ENCODE measurements at regions not wholly inside any gene's neighbourhood (a gene's known extent, or its start where the extent isn't known, plus 50 kb on each side); places are given as distances from the start of the nearest gene placed in this dataset.

DNA sequence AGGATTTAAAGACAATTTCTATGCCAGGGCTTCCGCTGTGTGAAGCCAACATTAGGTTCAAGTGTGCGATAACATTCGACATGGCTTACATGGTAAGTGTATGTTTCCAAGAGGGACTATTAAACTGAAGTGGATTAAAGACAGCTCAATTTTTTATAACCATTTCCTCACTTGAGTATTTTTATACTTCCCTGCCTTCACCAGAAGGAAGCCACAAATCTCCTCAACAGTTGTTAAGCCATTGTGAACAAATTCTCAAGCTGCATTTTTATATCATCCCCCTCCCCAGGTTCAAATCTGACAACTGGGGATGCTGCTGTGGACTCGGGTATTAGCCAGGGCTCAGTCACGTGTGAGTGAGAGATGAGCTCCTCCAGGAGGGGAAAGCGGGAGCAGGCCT, 116.3 kb downstream of the RHOU start:
- 0 out of 2 replicates have a peak, but pooled peaks cover 3% of the 10 kb centered on the region for H3K9me3 ChIP-seq (ENCODE audit: insufficient read depth, low read length)
- no peaks in the 10 kb centered on the region for H3K36me3 ChIP-seq (replicated peaks; ENCODE audit: low read depth, low read length)
- no peak overlapping the region for H3K9ac ChIP-seq (ENCODE audit: low read length)
- peaks cover 16% of the 10 kb centered on the region; the same call in 1 of the 2 replicates for H3K27me3 ChIP-seq (ENCODE audit: low read depth, low read length)
- no peak for TF ChIP-seq EZH2phosphoT487 (IDR thresholded peaks at IDR 0.05; ENCODE audit: low read depth)
- TF ChIP-seq, protein P1, sequence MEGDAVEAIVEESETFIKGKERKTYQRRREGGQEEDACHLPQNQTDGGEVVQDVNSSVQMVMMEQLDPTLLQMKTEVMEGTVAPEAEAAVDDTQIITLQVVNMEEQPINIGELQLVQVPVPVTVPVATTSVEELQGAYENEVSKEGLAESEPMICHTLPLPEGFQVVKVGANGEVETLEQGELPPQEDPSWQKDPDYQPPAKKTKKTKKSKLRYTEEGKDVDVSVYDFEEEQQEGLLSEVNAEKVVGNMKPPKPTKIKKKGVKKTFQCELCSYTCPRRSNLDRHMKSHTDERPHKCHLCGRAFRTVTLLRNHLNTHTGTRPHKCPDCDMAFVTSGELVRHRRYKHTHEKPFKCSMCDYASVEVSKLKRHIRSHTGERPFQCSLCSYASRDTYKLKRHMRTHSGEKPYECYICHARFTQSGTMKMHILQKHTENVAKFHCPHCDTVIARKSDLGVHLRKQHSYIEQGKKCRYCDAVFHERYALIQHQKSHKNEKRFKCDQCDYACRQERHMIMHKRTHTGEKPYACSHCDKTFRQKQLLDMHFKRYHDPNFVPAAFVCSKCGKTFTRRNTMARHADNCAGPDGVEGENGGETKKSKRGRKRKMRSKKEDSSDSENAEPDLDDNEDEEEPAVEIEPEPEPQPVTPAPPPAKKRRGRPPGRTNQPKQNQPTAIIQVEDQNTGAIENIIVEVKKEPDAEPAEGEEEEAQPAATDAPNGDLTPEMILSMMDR (IDR thresholded peaks at IDR 0.05; ENCODE audit: low read depth, low read length): no peak
- H3K27ac ChIP-seq (ENCODE audit: low read length): no peak overlapping the region
- no peaks in the 10 kb centered on the region for H4K20me1 ChIP-seq (ENCODE audit: insufficient read depth, low read length)
- H3K4me3 ChIP-seq (ENCODE audit: low read length): no peak overlapping the region
- no peaks in the 10 kb centered on the region for H3K79me2 ChIP-seq (ENCODE audit: low read length)
- 0 out of 2 replicates have a peak overlapping the region, but pooled peaks have one; percentile 59 for H3K4me2 ChIP-seq (ENCODE audit: low read length)
- H2AFZ ChIP-seq (ENCODE audit: low read depth, low read length): no peak overlapping the region
- peaks cover 56% of the 10 kb centered on the region for H3K4me1 ChIP-seq (ENCODE audit: low read length)

GRCh38 chr1:228852024-228852423, 116.7 kb downstream of the RHOU start:
- no peak overlapping the region for H3K4me2 ChIP-seq (ENCODE audit: low read length)
- no peaks in the 10 kb centered on the region for H3K79me2 ChIP-seq (ENCODE audit: low read length)
- no peak overlapping the region for H3K27ac ChIP-seq (ENCODE audit: low read length)
- no peak overlapping the region for H3K4me3 ChIP-seq (ENCODE audit: low read length)
- no peak overlapping the region for H2AFZ ChIP-seq (ENCODE audit: low read depth, low read length)
- peaks cover 56% of the 10 kb centered on the region for H3K4me1 ChIP-seq (ENCODE audit: low read length)
- TF ChIP-seq EZH2phosphoT487 (IDR thresholded peaks at IDR 0.05; ENCODE audit: low read depth): no peak
- TF ChIP-seq, protein P1 (IDR thresholded peaks at IDR 0.05; ENCODE audit: low read depth, low read length): no peak
- H3K27me3 ChIP-seq (ENCODE audit: low read depth, low read length): peaks cover 20% of the 10 kb centered on the region
- H4K20me1 ChIP-seq (ENCODE audit: insufficient read depth, low read length): no peaks in the 10 kb centered on the region
- no peaks in the 10 kb centered on the region for H3K36me3 ChIP-seq (replicated peaks; ENCODE audit: low read depth, low read length)
- 0 out of 2 replicates have a peak, but pooled peaks cover 3% of the 10 kb centered on the region for H3K9me3 ChIP-seq (ENCODE audit: insufficient read depth, low read length)
- no peak overlapping the region for H3K9ac ChIP-seq (ENCODE audit: low read length)

GRCh38 chr1:228852511-228853088, 117.3 kb downstream of the RHOU start:
- peaks cover 53% of the 10 kb centered on the region for H3K4me1 ChIP-seq (ENCODE audit: low read length)
- H3K4me3 ChIP-seq (ENCODE audit: low read length): no peak overlapping the region
- TF ChIP-seq, protein P1 (IDR thresholded peaks at IDR 0.05; ENCODE audit: low read depth, low read length): no peak
- TF ChIP-seq EZH2phosphoT487 (IDR thresholded peaks at IDR 0.05; ENCODE audit: low read depth): no peak
- H3K27me3 ChIP-seq (ENCODE audit: low read depth, low read length): peaks cover 21% of the 10 kb centered on the region
- no peak overlapping the region for H2AFZ ChIP-seq (ENCODE audit: low read depth, low read length)
- no peaks in the 10 kb centered on the region for H3K79me2 ChIP-seq (ENCODE audit: low read length)
- H3K36me3 ChIP-seq (replicated peaks; ENCODE audit: low read depth, low read length): no peaks in the 10 kb centered on the region
- no peaks in the 10 kb centered on the region for H4K20me1 ChIP-seq (ENCODE audit: insufficient read depth, low read length)
- H3K27ac ChIP-seq (ENCODE audit: low read length): no peak overlapping the region
- H3K9me3 ChIP-seq (ENCODE audit: insufficient read depth, low read length): 0 out of 2 replicates have a peak, but pooled peaks cover 3% of the 10 kb centered on the region
- H3K9ac ChIP-seq (ENCODE audit: low read length): no peak overlapping the region
- no peak overlapping the region for H3K4me2 ChIP-seq (ENCODE audit: low read length)

DNA sequence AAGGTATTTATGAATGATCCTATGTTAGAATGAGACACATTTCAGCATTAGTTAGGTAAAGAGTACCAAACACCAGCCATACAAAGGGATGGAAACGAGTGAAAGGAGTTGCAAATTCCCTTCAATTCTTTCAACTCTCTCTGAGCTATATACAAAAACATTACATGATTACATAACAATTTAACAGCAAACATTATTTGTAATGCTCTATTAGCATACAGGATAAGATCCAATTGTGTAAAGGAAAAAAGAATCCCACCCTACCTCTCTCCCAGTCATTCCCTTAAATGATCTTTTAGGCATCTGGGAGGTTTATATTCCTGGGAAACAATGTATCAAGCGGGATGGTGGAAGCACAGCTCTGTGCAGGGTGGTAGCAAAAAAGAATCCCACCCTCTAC, 117.9 kb downstream of the RHOU start:
- TF ChIP-seq EZH2phosphoT487 (IDR thresholded peaks at IDR 0.05; ENCODE audit: low read depth): no peak
- peaks cover 47% of the 10 kb centered on the region for H3K4me1 ChIP-seq (ENCODE audit: low read length)
- H3K27me3 ChIP-seq (ENCODE audit: low read depth, low read length): peaks cover 25% of the 10 kb centered on the region
- no peak overlapping the region for H3K27ac ChIP-seq (ENCODE audit: low read length)
- H3K4me3 ChIP-seq (ENCODE audit: low read length): no peak overlapping the region
- no peaks in the 10 kb centered on the region for H4K20me1 ChIP-seq (ENCODE audit: insufficient read depth, low read length)
- H2AFZ ChIP-seq (ENCODE audit: low read depth, low read length): no peak overlapping the region
- no peak overlapping the region for H3K4me2 ChIP-seq (ENCODE audit: low read length)
- H3K9ac ChIP-seq (ENCODE audit: low read length): no peak overlapping the region
- no peaks in the 10 kb centered on the region for H3K79me2 ChIP-seq (ENCODE audit: low read length)
- no peaks in the 10 kb centered on the region for H3K36me3 ChIP-seq (replicated peaks; ENCODE audit: low read depth, low read length)
- H3K9me3 ChIP-seq (ENCODE audit: insufficient read depth, low read length): 0 out of 2 replicates have a peak, but pooled peaks cover 3% of the 10 kb centered on the region

All from OCI-LY3 (cell line).